SK-N-SH treated with all-trans-retinoic acid at 6 μM for 48 hours (cell line): ENCODE measurements at regions not wholly inside any gene's neighbourhood (a gene's known extent, or its start where the extent isn't known, plus 50 kb on each side); places are given as distances from the start of the nearest gene placed in this dataset.

Experiments used
- ARNTL ChIP-seq: fragments of 450-650 bp; formaldehyde crosslinking; IDR thresholded peaks from 2 replicates; pipeline ENCODE4 v1.5.0; 2020; ENCODE audit warnings: low read depth, mild to moderate bottlenecking, moderate library complexity, borderline replicate concordance
- ISL1 ChIP-seq: fragments of 250-450 bp; sonication (Bioruptor Pico); IDR thresholded peaks from 2 replicates; pipeline ENCODE4 v2.1.2; 2022; ENCODE audit warnings: mild to moderate bottlenecking, moderate library complexity
- PATZ1 ChIP-seq: fragments of 250-450 bp; sonication (Bioruptor Pico); IDR thresholded peaks from 2 replicates; pipeline ENCODE4 v1.8.0; 2020; ENCODE audit warnings: mild to moderate bottlenecking, moderate library complexity, borderline replicate concordance
- POU6F1 ChIP-seq: fragments of 250-450 bp; sonication (Bioruptor Pico); IDR thresholded peaks from 2 replicates; pipeline ENCODE4 v1.8.0; 2021; ENCODE audit warnings: low read depth, mild to moderate bottlenecking, moderate library complexity, borderline replicate concordance
- RARB ChIP-seq: fragments of 250-450 bp; sonication (Bioruptor Pico); IDR thresholded peaks from 2 replicates; pipeline ENCODE4 v1.8.0; 2021; ENCODE audit warnings: mild to moderate bottlenecking, moderate library complexity
- TOX ChIP-seq: fragments of 250-450 bp; sonication (Bioruptor Pico); IDR thresholded peaks from 2 replicates; pipeline ENCODE4 v1.8.0; 2021; ENCODE audit warnings: mild to moderate bottlenecking, moderate library complexity, borderline replicate concordance
- TF ChIP-seq, protein P1 (sequence below): fragments of 250-450 bp; sonication (Bioruptor Pico); IDR thresholded peaks from 2 replicates; pipeline ENCODE4 v1.5.0; 2020; ENCODE audit warnings: mild to moderate bottlenecking, moderate library complexity

DNA sequence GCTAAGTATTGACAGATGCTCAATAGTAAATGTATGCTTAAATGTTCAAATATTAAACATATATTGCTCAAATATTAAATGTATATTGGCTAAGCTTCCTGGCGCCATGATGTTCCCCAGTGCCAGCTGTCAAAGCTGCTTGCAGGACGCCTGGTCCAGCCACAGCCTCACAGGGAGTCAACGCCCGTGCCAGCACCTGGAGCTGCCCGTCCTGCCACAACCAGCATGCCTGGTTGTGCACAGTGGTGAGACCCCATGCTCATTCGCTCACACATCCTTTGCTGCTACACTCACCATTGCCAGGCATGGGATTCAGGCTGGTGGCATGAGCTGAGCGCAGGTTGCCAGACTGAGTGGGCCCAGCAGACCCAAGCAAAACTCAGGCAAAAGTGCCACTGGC lies 926.9 kb upstream of the EDIL3 start:
- no peak for TF ChIP-seq PATZ1 (CRISPR knock-in tag)
- no peak for TF ChIP-seq RARB (CRISPR knock-in tag)
- TF ChIP-seq POU6F1, result no peak
- TF ChIP-seq, protein P1, sequence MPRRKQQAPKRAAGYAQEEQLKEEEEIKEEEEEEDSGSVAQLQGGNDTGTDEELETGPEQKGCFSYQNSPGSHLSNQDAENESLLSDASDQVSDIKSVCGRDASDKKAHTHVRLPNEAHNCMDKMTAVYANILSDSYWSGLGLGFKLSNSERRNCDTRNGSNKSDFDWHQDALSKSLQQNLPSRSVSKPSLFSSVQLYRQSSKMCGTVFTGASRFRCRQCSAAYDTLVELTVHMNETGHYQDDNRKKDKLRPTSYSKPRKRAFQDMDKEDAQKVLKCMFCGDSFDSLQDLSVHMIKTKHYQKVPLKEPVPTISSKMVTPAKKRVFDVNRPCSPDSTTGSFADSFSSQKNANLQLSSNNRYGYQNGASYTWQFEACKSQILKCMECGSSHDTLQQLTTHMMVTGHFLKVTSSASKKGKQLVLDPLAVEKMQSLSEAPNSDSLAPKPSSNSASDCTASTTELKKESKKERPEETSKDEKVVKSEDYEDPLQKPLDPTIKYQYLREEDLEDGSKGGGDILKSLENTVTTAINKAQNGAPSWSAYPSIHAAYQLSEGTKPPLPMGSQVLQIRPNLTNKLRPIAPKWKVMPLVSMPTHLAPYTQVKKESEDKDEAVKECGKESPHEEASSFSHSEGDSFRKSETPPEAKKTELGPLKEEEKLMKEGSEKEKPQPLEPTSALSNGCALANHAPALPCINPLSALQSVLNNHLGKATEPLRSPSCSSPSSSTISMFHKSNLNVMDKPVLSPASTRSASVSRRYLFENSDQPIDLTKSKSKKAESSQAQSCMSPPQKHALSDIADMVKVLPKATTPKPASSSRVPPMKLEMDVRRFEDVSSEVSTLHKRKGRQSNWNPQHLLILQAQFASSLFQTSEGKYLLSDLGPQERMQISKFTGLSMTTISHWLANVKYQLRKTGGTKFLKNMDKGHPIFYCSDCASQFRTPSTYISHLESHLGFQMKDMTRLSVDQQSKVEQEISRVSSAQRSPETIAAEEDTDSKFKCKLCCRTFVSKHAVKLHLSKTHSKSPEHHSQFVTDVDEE, result no peak
- no peak for TF ChIP-seq ISL1 (CRISPR knock-in tag)
- TF ChIP-seq TOX, result no peak
- TF ChIP-seq ARNTL, result no peak
